Common myeloid progenitor, CD34-positive (primary cell): ENCODE measurements at regions not wholly inside any gene's neighbourhood (a gene's known extent, or its start where the extent isn't known, plus 50 kb on each side); places are given as distances from the start of the nearest gene placed in this dataset.

Source experiments
- CTCF ChIA-PET: fragments of 350-600 bp; sonication (Branson Sonifier 250); formaldehyde crosslinking; loops from one replicate; lab custom pipeline; 2021; ENCODE audit warnings: antibody characterized with exemption; lab: Charles Lee
- POLR2A ChIA-PET: fragments of 350-600 bp; sonication (Branson Sonifier 250); formaldehyde crosslinking; loops from one replicate; lab custom pipeline; 2021; ENCODE audit warnings: antibody characterized with exemption; lab: Charles Lee
- DNase-seq, 3 donors: peaks; one replicate each; pipeline versions ENCODE4 v3.0.0 to v3.0.0-alpha.2; 2013
- H3K27ac ChIP-seq, 2 experiments: 1 replicate in 1 of 2; 2 replicates in 1 of 2; pipeline ENCODE4 v1.7.0; 2013; ENCODE audit warnings: inconsistent platforms in 2 of 2, low read length in 2 of 2, mild to moderate bottlenecking in 2 of 2, low read depth in 1 of 2, moderate library complexity in 1 of 2; ENCODE audit not compliant: severe bottlenecking in 2 of 2, insufficient read depth in 1 of 2, poor library complexity in 1 of 2
- H3K27me3 ChIP-seq, 5 experiments: replicated peaks in 2 of 5; 1 replicate in 3 of 5; 2 replicates in 2 of 5; pipeline versions ENCODE4 v1.6.1 to v1.7.0; 2013; ENCODE audit warnings: low read length in 4 of 5, mild to moderate bottlenecking in 2 of 5, moderate library complexity in 2 of 5, inconsistent platforms in 1 of 5; ENCODE audit not compliant: insufficient read depth in 5 of 5, control insufficient read depth in 4 of 5
- H3K36me3 ChIP-seq, 4 experiments: 1 replicate in 2 of 4; 2 replicates in 2 of 4; pipeline versions ENCODE4 v1.6.1 to v1.7.0; 2013; ENCODE audit warnings: low read length in 3 of 4, control low read depth in 1 of 4, mild to moderate bottlenecking in 1 of 4; ENCODE audit not compliant: control insufficient read depth in 4 of 4, insufficient read depth in 4 of 4
- H3K4me1 ChIP-seq, 4 experiments: 1 replicate in 3 of 4; 2 replicates in 1 of 4; pipeline versions ENCODE4 v1.6.1 to v1.7.1; 2013; ENCODE audit warnings: low read length in 3 of 4, mild to moderate bottlenecking in 3 of 4, control low read depth in 1 of 4, inconsistent platforms in 1 of 4, moderate library complexity in 1 of 4; ENCODE audit not compliant: control insufficient read depth in 4 of 4, insufficient read depth in 4 of 4; ENCODE audit errors: control extremely low read depth in 1 of 4
- H3K4me3 ChIP-seq, 7 experiments: 1 replicate in 4 of 7; 2 replicates in 3 of 7; pipeline versions ENCODE4 v1.5.1 to v1.7.0; 2013; ENCODE audit warnings: mild to moderate bottlenecking in 7 of 7, low read length in 6 of 7, moderate library complexity in 6 of 7, inconsistent platforms in 2 of 7, low read depth in 2 of 7, control low read depth in 1 of 7; ENCODE audit not compliant: insufficient read depth in 4 of 7, control insufficient read depth in 1 of 7; ENCODE audit errors: extremely low read depth in 1 of 7
- H3K9me3 ChIP-seq, 5 experiments: 1 replicate in 4 of 5; 2 replicates in 1 of 5; pipeline versions ENCODE4 v1.6.1 to v1.7.1; 2013; ENCODE audit warnings: low read length in 4 of 5, mild to moderate bottlenecking in 2 of 5, inconsistent platforms in 1 of 5, low read depth in 1 of 5, moderate library complexity in 1 of 5; ENCODE audit not compliant: control insufficient read depth in 4 of 5, insufficient read depth in 2 of 5; ENCODE audit errors: control extremely low read depth in 1 of 5
- WGBS: methylation state at CpG from one replicate; pipeline ENCODE4 v1.1.5; 2013; ENCODE audit not compliant: insufficient coverage; 5-methylcytosine and 5-hydroxymethylcytosine counted together

- Histone ChIP-seq H3K27ac (no peak overlapping the region), H3K4me1 (peaks cover 0 to 5% (median 2%) of the 10 kb centered on the region in 4 experiments), H3K4me3 (peak overlapping the region in 5 of 7 experiments; percentile 22 to 56 (median 26)), H3K36me3 (no peaks in the 10 kb centered on the region), H3K27me3 (peaks cover 7 to 40% (median 10%) of the 10 kb centered on the region in 5 experiments), H3K9me3 (peaks cover 0 to 12% (median 0%) of the 10 kb centered on the region in 5 experiments)
- CTCF ChIA-PET: no interaction called here
- DNase-seq: peak; percentile 56 to 83 (median 65)
- POLR2A ChIA-PET: interaction anchor here (0.5 kb wide), 1 partner anchor 68 kb away, joined by 3 read pairs; no protein-coding TSS in a partner anchor
- 0% methylated on average over 40 of the region's 46 CpGs for WGBS
Measured at GRCh38 chr12:113591480-113591974, 119.9 kb upstream of the LHX5 start.

GRCh38 chr12:113589437-113589836 is 117.8 kb upstream of the LHX5 start:
- H3K4me1 ChIP-seq: peaks cover 0 to 5% (median 2%) of the 10 kb centered on the region in 4 experiments
- no peak for DNase-seq
- 92% methylated on average over 1 of the region's 1 CpG for WGBS
- H3K27me3 ChIP-seq: peaks cover 7 to 49% (median 10%) of the 10 kb centered on the region in 5 experiments
- CTCF ChIA-PET: no interaction called here
- no peak overlapping the region for H3K27ac ChIP-seq
- H3K36me3 ChIP-seq: no peaks in the 10 kb centered on the region
- POLR2A ChIA-PET: no interaction called here
- no peak overlapping the region for H3K4me3 ChIP-seq
- peaks cover 0 to 8% (median 0%) of the 10 kb centered on the region in 5 experiments for H3K9me3 ChIP-seq

GRCh38 chr12:113587720-113588119 is 116.0 kb upstream of the LHX5 start:
- ChIA-PET POLR2A (no interaction called here), CTCF (no interaction called here)
- peaks cover 7 to 61% (median 9%) of the 10 kb centered on the region in 5 experiments for H3K27me3 ChIP-seq
- H3K27ac ChIP-seq: no peak overlapping the region
- H3K36me3 ChIP-seq: no peaks in the 10 kb centered on the region
- no peak for DNase-seq
- H3K4me3 ChIP-seq: no peak overlapping the region
- 30% methylated on average over 3 of the region's 5 CpGs for WGBS
- H3K4me1 ChIP-seq: peaks cover 0 to 5% (median 2%) of the 10 kb centered on the region in 4 experiments
- H3K9me3 ChIP-seq: peaks cover 0 to 8% (median 0%) of the 10 kb centered on the region in 5 experiments

GRCh38 chr12:113586461-113586860 is 114.8 kb upstream of the LHX5 start:
- no peak overlapping the region for H3K4me3 ChIP-seq
- 100% methylated on average over 3 of the region's 4 CpGs for WGBS
- peaks cover 0 to under 1% (median under 1%) of the 10 kb centered on the region in 4 experiments for H3K4me1 ChIP-seq
- H3K36me3 ChIP-seq: no peaks in the 10 kb centered on the region
- H3K27ac ChIP-seq: no peak overlapping the region
- ChIA-PET CTCF (no interaction called here), POLR2A (no interaction called here)
- H3K9me3 ChIP-seq: peaks cover 0 to 12% (median 0%) of the 10 kb centered on the region in 5 experiments
- DNase-seq: no peak
- peaks cover 3 to 63% (median 9%) of the 10 kb centered on the region in 5 experiments for H3K27me3 ChIP-seq

- H3K27ac ChIP-seq: no peak overlapping the region
- no peaks in the 10 kb centered on the region for H3K36me3 ChIP-seq
- POLR2A ChIA-PET: no interaction called here
- 64% methylated on average over 2 of the region's 5 CpGs for WGBS
- no peaks in the 10 kb centered on the region for H3K4me1 ChIP-seq
- peaks cover 0 to 18% (median 6%) of the 10 kb centered on the region in 5 experiments for H3K9me3 ChIP-seq
- peaks cover 3 to 55% (median 7%) of the 10 kb centered on the region in 5 experiments for H3K27me3 ChIP-seq
- no peak for DNase-seq
- H3K4me3 ChIP-seq: no peak overlapping the region
- CTCF ChIA-PET: no interaction called here
Measured at GRCh38 chr12:113582521-113583218, 111.0 kb upstream of the LHX5 start.

- Histone ChIP-seq H3K27ac (no peak overlapping the region), H3K4me1 (no peaks in the 10 kb centered on the region), H3K27me3 (peaks cover 0 to 57% (median 7%) of the 10 kb centered on the region in 5 experiments), H3K4me3 (no peak overlapping the region), H3K9me3 (peaks cover 0 to 13% (median 6%) of the 10 kb centered on the region in 5 experiments), H3K36me3 (no peaks in the 10 kb centered on the region)
- DNase-seq: no peak
- POLR2A ChIA-PET: no interaction called here
- CTCF ChIA-PET: no interaction called here
Measured at GRCh38 chr12:113581342-113581741, 109.7 kb upstream of the LHX5 start.

GRCh38 chr12:113580437-113580836 is 108.8 kb upstream of the LHX5 start:
- Histone ChIP-seq H3K27ac (no peak overlapping the region), H3K4me1 (no peaks in the 10 kb centered on the region), H3K9me3 (peaks cover 0 to 13% (median 6%) of the 10 kb centered on the region in 5 experiments), H3K4me3 (no peak overlapping the region), H3K36me3 (no peaks in the 10 kb centered on the region), H3K27me3 (peaks cover 0 to 56% (median 7%) of the 10 kb centered on the region in 5 experiments)
- CTCF ChIA-PET: no interaction called here
- WGBS: 100% methylated on average over 1 of the region's 2 CpGs
- POLR2A ChIA-PET: no interaction called here
- no peak for DNase-seq
